ENCODE measurements at regions not wholly inside any gene's neighbourhood (a gene's known extent, or its start where the extent isn't known, plus 50 kb on each side); places are given as distances from the start of the nearest gene placed in this dataset.

- TF ChIP-seq CTCF (IDR thresholded peaks at IDR 0.05), result no peak
- TF ChIP-seq POLR2AphosphoS5 (IDR thresholded peaks at IDR 0.05), result no peak
These were observed 508.4 kb upstream of the MIR17HG start for GRCh38 chr13:90839061-90839460.

Measured in gastroesophageal sphincter (tissue), 3 donors.